ENCODE measurements at regions not wholly inside any gene's neighbourhood (a gene's known extent, or its start where the extent isn't known, plus 50 kb on each side); places are given as distances from the start of the nearest gene placed in this dataset.
"Not testable (repeated sequence)": the region's sequence is repeated elsewhere in the genome, so short reads cannot be mapped to it uniquely, and the experiment has no call there.

DNA sequence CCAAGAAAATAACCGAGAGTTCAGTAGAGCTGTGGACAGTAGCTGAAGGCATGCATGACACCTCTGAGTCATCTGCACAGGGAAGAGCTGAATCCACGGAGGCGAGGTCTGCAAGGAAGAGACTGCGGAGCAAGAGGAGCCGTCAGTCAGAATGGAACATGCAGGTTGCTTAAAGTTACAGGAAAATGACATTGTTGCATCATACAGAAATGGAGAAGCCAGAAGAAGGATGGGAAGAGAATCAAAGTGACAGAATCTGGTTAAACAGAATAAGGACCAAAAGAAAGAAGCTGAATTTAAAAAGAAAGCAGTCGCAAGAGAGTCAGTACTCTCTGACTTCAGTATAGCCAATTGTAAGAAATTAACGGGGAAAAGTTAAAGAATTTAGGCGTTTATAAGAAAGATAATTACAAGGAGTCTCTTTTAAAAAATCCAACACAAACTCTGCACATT lies 533.8 kb downstream of the ADCYAP1 start:
- no peaks in the 10 kb centered on the region for H3K27me3 ChIP-seq (ENCODE audit: low read depth, low read length)
- no peak overlapping the region for H3K4me3 ChIP-seq (ENCODE audit: low read length)
- H3K4me1 ChIP-seq (ENCODE audit: low read length) = no peaks in the 10 kb centered on the region
- H3K9me3 ChIP-seq (ENCODE audit: insufficient read depth, low read length) = no peaks in the 10 kb centered on the region
- no peak overlapping the region for H3K27ac ChIP-seq (ENCODE audit: low read length)
- no peaks in the 10 kb centered on the region for H4K20me1 ChIP-seq (ENCODE audit: insufficient read depth, low read length)
- H3K4me2 ChIP-seq (ENCODE audit: low read length) = no peak overlapping the region
- H2AFZ ChIP-seq (ENCODE audit: low read depth, low read length) = no peak overlapping the region
- no peaks in the 10 kb centered on the region for H3K79me2 ChIP-seq (ENCODE audit: low read length)
- TF ChIP-seq, protein P1, sequence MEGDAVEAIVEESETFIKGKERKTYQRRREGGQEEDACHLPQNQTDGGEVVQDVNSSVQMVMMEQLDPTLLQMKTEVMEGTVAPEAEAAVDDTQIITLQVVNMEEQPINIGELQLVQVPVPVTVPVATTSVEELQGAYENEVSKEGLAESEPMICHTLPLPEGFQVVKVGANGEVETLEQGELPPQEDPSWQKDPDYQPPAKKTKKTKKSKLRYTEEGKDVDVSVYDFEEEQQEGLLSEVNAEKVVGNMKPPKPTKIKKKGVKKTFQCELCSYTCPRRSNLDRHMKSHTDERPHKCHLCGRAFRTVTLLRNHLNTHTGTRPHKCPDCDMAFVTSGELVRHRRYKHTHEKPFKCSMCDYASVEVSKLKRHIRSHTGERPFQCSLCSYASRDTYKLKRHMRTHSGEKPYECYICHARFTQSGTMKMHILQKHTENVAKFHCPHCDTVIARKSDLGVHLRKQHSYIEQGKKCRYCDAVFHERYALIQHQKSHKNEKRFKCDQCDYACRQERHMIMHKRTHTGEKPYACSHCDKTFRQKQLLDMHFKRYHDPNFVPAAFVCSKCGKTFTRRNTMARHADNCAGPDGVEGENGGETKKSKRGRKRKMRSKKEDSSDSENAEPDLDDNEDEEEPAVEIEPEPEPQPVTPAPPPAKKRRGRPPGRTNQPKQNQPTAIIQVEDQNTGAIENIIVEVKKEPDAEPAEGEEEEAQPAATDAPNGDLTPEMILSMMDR (IDR thresholded peaks at IDR 0.05; ENCODE audit: low read depth, low read length) = no peak
- no peak for TF ChIP-seq EZH2phosphoT487 (IDR thresholded peaks at IDR 0.05; ENCODE audit: low read depth)
- H3K36me3 ChIP-seq (replicated peaks; ENCODE audit: low read depth, low read length) = no peaks in the 10 kb centered on the region
- no peak overlapping the region for H3K9ac ChIP-seq (ENCODE audit: low read length)

DNA sequence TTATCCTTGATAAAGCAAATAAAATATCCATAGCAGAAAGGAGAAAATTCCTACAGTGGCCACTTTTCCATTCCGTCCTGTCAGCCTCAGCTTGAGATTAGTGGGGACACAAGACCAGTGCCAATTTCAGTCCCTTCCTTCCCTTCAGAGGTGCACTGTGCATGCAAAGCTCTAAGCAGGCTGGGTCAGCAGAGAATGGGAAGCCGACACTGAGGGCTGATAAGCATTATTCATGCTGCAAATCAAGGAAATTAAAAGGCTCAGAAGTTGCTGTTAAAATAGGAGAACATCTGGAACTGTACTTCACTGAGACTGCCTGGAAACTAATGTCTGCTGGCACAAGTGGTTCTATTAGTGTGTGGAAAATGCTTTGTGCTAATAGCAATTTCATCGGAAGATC lies 534.3 kb downstream of the ADCYAP1 start:
- TF ChIP-seq, protein P1 (IDR thresholded peaks at IDR 0.05; ENCODE audit: low read depth, low read length) = no peak
- no peak for TF ChIP-seq EZH2phosphoT487 (IDR thresholded peaks at IDR 0.05; ENCODE audit: low read depth)
- Histone ChIP-seq H3K4me1 (ENCODE audit: low read length) (no peaks in the 10 kb centered on the region), H3K9me3 (ENCODE audit: insufficient read depth, low read length) (no peaks in the 10 kb centered on the region), H3K9ac (ENCODE audit: low read length) (no peak overlapping the region), H2AFZ (ENCODE audit: low read depth, low read length) (no peak overlapping the region), H4K20me1 (ENCODE audit: insufficient read depth, low read length) (no peaks in the 10 kb centered on the region), H3K4me3 (ENCODE audit: low read length) (no peak overlapping the region), H3K27me3 (ENCODE audit: low read depth, low read length) (no peaks in the 10 kb centered on the region), H3K4me2 (ENCODE audit: low read length) (no peak overlapping the region), H3K27ac (ENCODE audit: low read length) (no peak overlapping the region), H3K79me2 (ENCODE audit: low read length) (no peaks in the 10 kb centered on the region), H3K36me3 (replicated peaks; ENCODE audit: low read depth, low read length) (no peaks in the 10 kb centered on the region)

DNA sequence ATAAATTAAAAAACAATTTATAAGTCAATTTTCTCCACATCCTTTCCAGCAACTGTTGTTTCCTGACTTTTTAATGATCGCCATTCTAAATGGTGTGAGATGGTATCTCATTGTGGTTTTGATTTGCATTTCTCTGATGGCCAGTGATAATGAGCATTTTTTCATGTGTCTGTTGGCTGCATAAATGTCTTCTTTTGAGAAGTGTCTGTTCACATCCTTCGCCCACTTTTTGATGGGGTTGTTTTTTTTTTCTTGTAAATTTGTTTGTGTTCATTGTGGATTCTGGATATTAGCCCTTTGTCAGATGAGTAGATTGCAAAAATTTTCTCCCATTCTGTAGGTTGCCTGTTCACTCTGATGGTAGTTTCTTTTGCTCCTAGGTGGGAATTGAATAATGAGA lies 539.4 kb downstream of the ADCYAP1 start:
- not testable (repeated sequence) for H3K27ac ChIP-seq (ENCODE audit: low read length); H3K4me2 ChIP-seq (ENCODE audit: low read length); H4K20me1 ChIP-seq (ENCODE audit: insufficient read depth, low read length); H3K4me1 ChIP-seq (ENCODE audit: low read length); H2AFZ ChIP-seq (ENCODE audit: low read depth, low read length); H3K79me2 ChIP-seq (ENCODE audit: low read length); H3K9me3 ChIP-seq (ENCODE audit: insufficient read depth, low read length); H3K36me3 ChIP-seq (replicated peaks; ENCODE audit: low read depth, low read length); H3K27me3 ChIP-seq (ENCODE audit: low read depth, low read length); H3K4me3 ChIP-seq (ENCODE audit: low read length); H3K9ac ChIP-seq (ENCODE audit: low read length)

DNA sequence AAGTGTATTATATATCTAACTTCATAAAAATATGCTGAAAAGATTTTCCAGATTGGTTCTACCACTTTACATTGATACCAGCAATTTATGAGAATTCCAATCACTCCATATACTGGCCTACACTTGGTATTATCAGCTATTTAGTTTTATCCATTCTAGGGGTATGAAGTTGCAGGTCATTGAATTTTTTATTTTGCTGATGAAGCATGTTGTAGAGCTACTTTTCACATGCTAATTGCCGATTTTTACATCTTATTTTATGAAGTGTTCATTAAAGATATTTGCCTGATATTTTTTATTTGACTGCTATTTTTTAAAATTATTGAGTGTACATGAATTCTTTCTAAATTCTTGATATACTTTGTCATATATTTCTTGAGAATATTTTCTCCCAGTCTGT lies 542.1 kb downstream of the ADCYAP1 start:
- no peaks in the 10 kb centered on the region for H3K9me3 ChIP-seq (ENCODE audit: insufficient read depth, low read length)
- no peak overlapping the region for H2AFZ ChIP-seq (ENCODE audit: low read depth, low read length)
- no peak overlapping the region for H3K27ac ChIP-seq (ENCODE audit: low read length)
- H3K4me3 ChIP-seq (ENCODE audit: low read length) = no peak overlapping the region
- TF ChIP-seq, protein P1 (IDR thresholded peaks at IDR 0.05; ENCODE audit: low read depth, low read length) = no peak
- no peak for TF ChIP-seq EZH2phosphoT487 (IDR thresholded peaks at IDR 0.05; ENCODE audit: low read depth)
- H3K79me2 ChIP-seq (ENCODE audit: low read length) = no peaks in the 10 kb centered on the region
- H3K36me3 ChIP-seq (replicated peaks; ENCODE audit: low read depth, low read length) = no peaks in the 10 kb centered on the region
- no peak overlapping the region for H3K9ac ChIP-seq (ENCODE audit: low read length)
- no peak overlapping the region for H3K4me2 ChIP-seq (ENCODE audit: low read length)
- H3K27me3 ChIP-seq (ENCODE audit: low read depth, low read length) = no peaks in the 10 kb centered on the region
- H4K20me1 ChIP-seq (ENCODE audit: insufficient read depth, low read length) = no peaks in the 10 kb centered on the region
- no peaks in the 10 kb centered on the region for H3K4me1 ChIP-seq (ENCODE audit: low read length)

DNA sequence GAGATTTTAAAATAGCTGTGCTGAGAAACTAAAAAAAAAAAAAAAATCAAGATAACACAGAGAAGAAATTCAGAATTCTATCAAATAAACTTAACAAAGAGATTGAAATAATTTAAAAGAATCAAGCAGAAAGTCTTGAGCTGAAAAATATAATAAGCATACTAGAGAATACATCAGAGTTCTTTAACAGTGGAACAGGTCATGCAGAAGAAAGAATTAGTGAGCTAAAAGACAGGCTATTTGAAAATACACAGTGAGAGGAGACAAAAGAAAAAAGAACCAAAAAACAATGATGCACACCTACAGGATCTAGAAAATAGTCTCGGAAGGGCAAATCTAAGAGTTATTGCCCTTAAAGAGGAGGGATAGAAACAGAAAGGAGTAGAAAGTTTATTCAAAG lies 548.1 kb downstream of the ADCYAP1 start:
- Histone ChIP-seq H3K79me2 (ENCODE audit: low read length) (no peaks in the 10 kb centered on the region), H3K4me2 (ENCODE audit: low read length) (no peak overlapping the region)

More for the DNA sequence above, 548.1 kb downstream of the ADCYAP1 start:
- H3K36me3 ChIP-seq (replicated peaks; ENCODE audit: low read depth, low read length) = no peaks in the 10 kb centered on the region
- TF ChIP-seq EZH2phosphoT487 (IDR thresholded peaks at IDR 0.05; ENCODE audit: low read depth) = no peak
- TF ChIP-seq, protein P1 (IDR thresholded peaks at IDR 0.05; ENCODE audit: low read depth, low read length) = no peak
- H4K20me1 ChIP-seq (ENCODE audit: insufficient read depth, low read length) = no peaks in the 10 kb centered on the region
- H3K4me1 ChIP-seq (ENCODE audit: low read length) = no peaks in the 10 kb centered on the region
- no peaks in the 10 kb centered on the region for H3K9me3 ChIP-seq (ENCODE audit: insufficient read depth, low read length)
- H3K9ac ChIP-seq (ENCODE audit: low read length) = no peak overlapping the region
- no peak overlapping the region for H3K27ac ChIP-seq (ENCODE audit: low read length)
- no peak overlapping the region for H3K4me3 ChIP-seq (ENCODE audit: low read length)
- H3K27me3 ChIP-seq (ENCODE audit: low read depth, low read length) = no peaks in the 10 kb centered on the region
- H2AFZ ChIP-seq (ENCODE audit: low read depth, low read length) = no peak overlapping the region

Data from OCI-LY3 (cell line).